A549 (cell line): ENCODE measurements at regions not wholly inside any gene's neighbourhood (a gene's known extent, or its start where the extent isn't known, plus 50 kb on each side); places are given as distances from the start of the nearest gene placed in this dataset.

ENCODE experiments used
- ATAC-seq, 2 experiments: fragments of 200-7000 bp in 1 of 2; fragments of >200 bp in 1 of 2; cut with Nextera tagmentation in 1 of 2; cut with Tn5 transposase in 1 of 2; 3 replicates each; pipeline versions ENCODE4 v1.8.0 to v1.9.1; 2018 to 2020; ENCODE audit warnings: mild to moderate bottlenecking in 1 of 2, moderate library complexity in 1 of 2
- CTCF ChIA-PET: fragments of 300-600 bp; sonication (Branson Sonifier 250); formaldehyde crosslinking; extraction: SDS; loops from one replicate; lab custom pipeline; 2021; ENCODE audit warnings: antibody characterized with exemption, inconsistent platforms; lab: Yijun Ruan, JAX
- POLR2A ChIA-PET: fragments of 350-600 bp; formaldehyde crosslinking; extraction: SDS; loops from one replicate; lab custom pipeline; 2021; ENCODE audit warnings: antibody characterized with exemption, inconsistent platforms; lab: Yijun Ruan, JAX
- DNase-seq, 2 experiments: peaks; one replicate each; pipeline versions ENCODE4 v3.0.0 to v3.0.0-alpha.2; 2011 to 2016; ENCODE audit warnings: low read depth in 1 of 2, low spot score in 1 of 2
- FAIRE-seq: peaks from 2 replicates; lab custom pipeline; 2011; peaks lifted over from hg19 to GRCh38; lab: Jason Lieb, UNC
- H3K27ac ChIP-seq, 2 experiments: fragments of >200 bp; sonication (Bioruptor Twin); formaldehyde crosslinking; 3 replicates each; pipeline ENCODE4 v1.5.1; 2016 to 2017
- H3K4me1 ChIP-seq: fragments of >200 bp; sonication (Bioruptor Twin); formaldehyde crosslinking; 3 replicates; pipeline ENCODE4 v1.6.1; 2016
- H3K4me2 ChIP-seq: fragments of >200 bp; sonication (Bioruptor Twin); formaldehyde crosslinking; 3 replicates; pipeline ENCODE4 v1.6.1; 2016
- H3K4me3 ChIP-seq: fragments of >200 bp; sonication (Bioruptor Twin); formaldehyde crosslinking; 3 replicates; pipeline ENCODE4 v1.5.1; 2016
- H3K9me3 ChIP-seq: fragments of >200 bp; sonication (Bioruptor Twin); formaldehyde crosslinking; 3 replicates; pipeline ENCODE4 v1.6.1; 2016
- CEBPB ChIP-seq, 2 experiments: fragments of >200 bp in 1 of 2; sonication (Bioruptor Twin) in 1 of 2; formaldehyde crosslinking in 1 of 2; IDR thresholded peaks; 2 replicates each; pipeline ENCODE4 v1.6.1; 2012 to 2016
- EHMT2 ChIP-seq: fragments of 200-600 bp; sonication (generic); IDR thresholded peaks from 2 replicates; pipeline ENCODE4 v1.6.1; 2016; ENCODE audit warnings: antibody characterized with exemption, low read depth, mild to moderate bottlenecking, moderate library complexity
- ESRRA ChIP-seq: fragments of 150-350 bp; IDR thresholded peaks from 2 replicates; pipeline ENCODE4 v1.6.1; 2014; ENCODE audit warnings: mild to moderate bottlenecking, low read length, borderline replicate concordance
- HDAC2 ChIP-seq: fragments of 200-600 bp; sonication (generic); IDR thresholded peaks from 2 replicates; pipeline ENCODE4 v1.6.1; 2016
- HEYL ChIP-seq: fragments of 250-450 bp; sonication (Bioruptor Pico); IDR thresholded peaks from 2 replicates; pipeline ENCODE4 v1.8.0; 2021; ENCODE audit warnings: mild to moderate bottlenecking, moderate library complexity
- HOXA7 ChIP-seq: fragments of 250-450 bp; sonication (Bioruptor Pico); IDR thresholded peaks from 2 replicates; pipeline ENCODE4 v1.5.0; 2020; ENCODE audit warnings: mild to moderate bottlenecking, moderate library complexity
- JUN ChIP-seq, 2 experiments: fragments of >200 bp; sonication (Bioruptor Twin); formaldehyde crosslinking; IDR thresholded peaks; 2 replicates in 1 of 2; 3 replicates in 1 of 2; pipeline ENCODE4 v1.6.1; 2016 to 2017
- JUNB ChIP-seq: fragments of >200 bp; sonication (Bioruptor Twin); formaldehyde crosslinking; IDR thresholded peaks from 2 replicates; pipeline ENCODE4 v1.6.1; 2016
- KDM1A ChIP-seq: fragments of 200-600 bp; sonication (generic); IDR thresholded peaks from 2 replicates; pipeline ENCODE4 v1.6.1; 2016; ENCODE audit warnings: low read depth, mild to moderate bottlenecking
- MYC ChIP-seq: IDR thresholded peaks from 2 replicates; pipeline ENCODE4 v1.6.1; 2012; ENCODE audit warnings: mild to moderate bottlenecking, inconsistent platforms, low read length, improper control_type of control experiment, borderline replicate concordance
- NFE2L2 ChIP-seq: fragments of 150-350 bp; conservative IDR thresholded peaks from 2 replicates; pipeline ENCODE4 v1.6.1; 2014; ENCODE audit warnings: low read length
- RFX5 ChIP-seq: fragments of 450-650 bp; IDR thresholded peaks from 2 replicates; pipeline ENCODE4 v1.7.1; 2014; ENCODE audit warnings: antibody characterized with exemption, mild to moderate bottlenecking, moderate library complexity
- TFCP2L1 ChIP-seq: fragments of 250-450 bp; sonication (Bioruptor Pico); IDR thresholded peaks from 2 replicates; pipeline ENCODE4 v1.5.0; 2021; ENCODE audit warnings: mild to moderate bottlenecking
- TP53 ChIP-seq: fragments of 250-450 bp; sonication (Bioruptor Pico); IDR thresholded peaks from 2 replicates; pipeline ENCODE4 v1.5.0; 2021; ENCODE audit warnings: mild to moderate bottlenecking, moderate library complexity
- ZNF302 ChIP-seq: fragments of 250-450 bp; sonication (Bioruptor Pico); IDR thresholded peaks from 2 replicates; pipeline ENCODE4 v1.9.0; 2021; ENCODE audit warnings: inconsistent platforms, mild to moderate bottlenecking, moderate library complexity
- WGBS: methylation state at CpG from one replicate; pipeline ENCODE4 v1.1.6; 2017; ENCODE audit errors: missing lambda C conversion rate; 5-methylcytosine and 5-hydroxymethylcytosine counted together
- TF ChIP-seq, protein P1 (sequence below): fragments of 250-450 bp; sonication (Bioruptor Pico); IDR thresholded peaks from 2 replicates; pipeline ENCODE4 v1.5.0; 2021; ENCODE audit warnings: mild to moderate bottlenecking, moderate library complexity, borderline replicate concordance
- TF ChIP-seq, protein P2 (sequence below): fragments of 200-600 bp; sonication (generic); IDR thresholded peaks from 2 replicates; pipeline ENCODE4 v1.6.1; 2016; ENCODE audit warnings: antibody characterized with exemption, mild to moderate bottlenecking, moderate library complexity
- TF ChIP-seq, protein P3 (sequence below): fragments of >200 bp; sonication (Bioruptor Twin); formaldehyde crosslinking; IDR thresholded peaks from 2 replicates; pipeline ENCODE4 v1.6.1; 2016
- TF ChIP-seq, protein P4 (sequence below): fragments of 150-350 bp; IDR thresholded peaks from 2 replicates; pipeline ENCODE4 v1.6.1; 2014; ENCODE audit warnings: low read depth, mild to moderate bottlenecking, low read length
- TF ChIP-seq, protein P5 (sequence below): IDR thresholded peaks from 2 replicates; pipeline ENCODE4 v1.6.1; 2012; ENCODE audit warnings: low read depth, borderline replicate concordance

DNA sequence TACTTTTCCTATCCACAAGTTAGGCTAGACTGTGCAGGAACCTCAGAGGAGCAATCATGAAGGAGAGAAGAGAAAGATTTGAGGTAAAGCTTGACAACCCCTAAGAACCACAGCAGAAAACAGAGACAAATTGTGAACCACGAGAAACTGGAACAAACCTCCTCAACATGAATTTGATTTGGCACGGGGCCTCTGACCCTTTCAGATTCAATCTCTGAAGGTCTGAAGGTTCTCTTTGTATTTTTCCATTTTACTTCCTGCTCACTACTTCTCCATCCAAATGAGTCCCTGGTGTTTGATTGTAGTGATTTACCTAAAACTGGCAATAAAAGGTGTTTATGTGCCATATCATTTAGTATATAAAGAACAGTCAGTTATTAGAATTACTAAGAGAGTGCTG lies 126.1 kb upstream of the STXBP5 start:
- no peak overlapping the region for H3K27ac ChIP-seq
- TF ChIP-seq ZNF302 (no peak), NFE2L2 (no peak), HEYL (CRISPR knock-in tag) (no peak), HDAC2 (no peak), JUN (IDR thresholded peaks at IDR 0.05) (no peak), TP53 (no peak), RFX5 (no peak), MYC (no peak), KDM1A (no peak), TFCP2L1 (CRISPR knock-in tag) (no peak), CEBPB (IDR thresholded peaks at IDR 0.05) (no peak)
- TF ChIP-seq, protein P1, sequence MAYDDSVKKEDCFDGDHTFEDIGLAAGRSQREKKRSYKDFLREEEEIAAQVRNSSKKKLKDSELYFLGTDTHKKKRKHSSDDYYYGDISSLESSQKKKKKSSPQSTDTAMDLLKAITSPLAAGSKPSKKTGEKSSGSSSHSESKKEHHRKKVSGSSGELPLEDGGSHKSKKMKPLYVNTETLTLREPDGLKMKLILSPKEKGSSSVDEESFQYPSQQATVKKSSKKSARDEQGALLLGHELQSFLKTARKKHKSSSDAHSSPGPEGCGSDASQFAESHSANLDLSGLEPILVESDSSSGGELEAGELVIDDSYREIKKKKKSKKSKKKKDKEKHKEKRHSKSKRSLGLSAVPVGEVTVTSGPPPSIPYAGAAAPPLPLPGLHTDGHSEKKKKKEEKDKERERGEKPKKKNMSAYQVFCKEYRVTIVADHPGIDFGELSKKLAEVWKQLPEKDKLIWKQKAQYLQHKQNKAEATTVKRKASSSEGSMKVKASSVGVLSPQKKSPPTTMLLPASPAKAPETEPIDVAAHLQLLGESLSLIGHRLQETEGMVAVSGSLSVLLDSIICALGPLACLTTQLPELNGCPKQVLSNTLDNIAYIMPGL (CRISPR knock-in tag), result no peak
- TF ChIP-seq, all 56 proteins: peak for 0
- Histone ChIP-seq H3K9me3 (no peaks in the 10 kb centered on the region), H3K4me3 (no peak overlapping the region), H3K4me2 (no peak overlapping the region), H3K4me1 (no peaks in the 10 kb centered on the region)
- FAIRE-seq (no peak), DNase-seq (no peak), ATAC-seq (no peak)
- 69% methylated on average over 2 of the region's 2 CpGs for WGBS
- POLR2A ChIA-PET, result no interaction called here
- CTCF ChIA-PET, result no interaction called here

DNA sequence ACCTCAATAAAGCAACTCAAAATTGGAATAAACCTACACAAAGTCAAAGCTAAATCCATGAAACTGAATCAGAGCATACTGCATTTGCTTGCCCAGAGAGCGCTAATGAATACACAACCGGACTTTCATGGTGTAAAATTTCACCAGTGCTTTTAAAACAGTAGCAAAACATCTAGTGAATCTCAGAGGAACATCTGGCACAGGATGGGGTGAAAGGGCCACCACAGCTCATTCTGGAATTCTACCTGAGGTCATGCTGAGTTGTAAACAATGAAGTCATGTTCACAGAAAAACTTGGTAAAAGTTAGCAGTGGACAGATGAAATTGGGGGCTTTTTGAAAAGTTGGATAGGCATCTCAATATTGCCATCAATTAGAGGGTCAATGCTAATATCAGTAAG lies 125.6 kb upstream of the STXBP5 start:
- CTCF ChIA-PET, result no interaction called here
- TF ChIP-seq, protein P2, sequence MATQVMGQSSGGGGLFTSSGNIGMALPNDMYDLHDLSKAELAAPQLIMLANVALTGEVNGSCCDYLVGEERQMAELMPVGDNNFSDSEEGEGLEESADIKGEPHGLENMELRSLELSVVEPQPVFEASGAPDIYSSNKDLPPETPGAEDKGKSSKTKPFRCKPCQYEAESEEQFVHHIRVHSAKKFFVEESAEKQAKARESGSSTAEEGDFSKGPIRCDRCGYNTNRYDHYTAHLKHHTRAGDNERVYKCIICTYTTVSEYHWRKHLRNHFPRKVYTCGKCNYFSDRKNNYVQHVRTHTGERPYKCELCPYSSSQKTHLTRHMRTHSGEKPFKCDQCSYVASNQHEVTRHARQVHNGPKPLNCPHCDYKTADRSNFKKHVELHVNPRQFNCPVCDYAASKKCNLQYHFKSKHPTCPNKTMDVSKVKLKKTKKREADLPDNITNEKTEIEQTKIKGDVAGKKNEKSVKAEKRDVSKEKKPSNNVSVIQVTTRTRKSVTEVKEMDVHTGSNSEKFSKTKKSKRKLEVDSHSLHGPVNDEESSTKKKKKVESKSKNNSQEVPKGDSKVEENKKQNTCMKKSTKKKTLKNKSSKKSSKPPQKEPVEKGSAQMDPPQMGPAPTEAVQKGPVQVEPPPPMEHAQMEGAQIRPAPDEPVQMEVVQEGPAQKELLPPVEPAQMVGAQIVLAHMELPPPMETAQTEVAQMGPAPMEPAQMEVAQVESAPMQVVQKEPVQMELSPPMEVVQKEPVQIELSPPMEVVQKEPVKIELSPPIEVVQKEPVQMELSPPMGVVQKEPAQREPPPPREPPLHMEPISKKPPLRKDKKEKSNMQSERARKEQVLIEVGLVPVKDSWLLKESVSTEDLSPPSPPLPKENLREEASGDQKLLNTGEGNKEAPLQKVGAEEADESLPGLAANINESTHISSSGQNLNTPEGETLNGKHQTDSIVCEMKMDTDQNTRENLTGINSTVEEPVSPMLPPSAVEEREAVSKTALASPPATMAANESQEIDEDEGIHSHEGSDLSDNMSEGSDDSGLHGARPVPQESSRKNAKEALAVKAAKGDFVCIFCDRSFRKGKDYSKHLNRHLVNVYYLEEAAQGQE, result no peak
- no peak for TF ChIP-seq HOXA7 (CRISPR knock-in tag)
- Histone ChIP-seq H3K4me2 (no peak overlapping the region), H3K9me3 (no peaks in the 10 kb centered on the region), H3K27ac (no peak overlapping the region), H3K4me3 (no peak overlapping the region), H3K4me1 (no peaks in the 10 kb centered on the region)
- WGBS, result 97% methylated on average over 2 of the region's 2 CpGs
- DNase-seq, result no peak
- no peak for FAIRE-seq
- POLR2A ChIA-PET, result no interaction called here
- ATAC-seq, result no peak

DNA sequence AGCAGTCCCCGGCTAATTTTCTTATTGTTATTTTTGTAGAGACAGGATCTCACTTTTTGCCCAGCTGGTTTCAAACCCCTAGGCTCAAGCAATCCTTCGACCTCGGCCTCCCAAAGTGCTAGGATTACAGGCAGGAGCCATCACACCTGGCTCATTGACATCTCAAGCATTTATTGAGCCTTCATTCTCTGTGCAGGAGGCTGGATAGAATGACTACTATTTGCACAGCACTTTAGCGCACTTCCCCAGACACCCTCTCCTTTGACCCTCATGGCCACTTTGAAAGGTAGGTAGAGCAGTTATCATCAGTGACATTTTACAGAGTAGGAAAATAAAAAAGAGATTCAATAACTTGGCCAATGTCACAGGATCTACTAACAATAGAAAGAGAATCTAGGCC lies 124.0 kb upstream of the STXBP5 start:
- Histone ChIP-seq H3K4me3 (no peak overlapping the region), H3K9me3 (no peaks in the 10 kb centered on the region), H3K27ac (no peak overlapping the region), H3K4me1 (no peaks in the 10 kb centered on the region)
- 81% methylated on average over 4 of the region's 4 CpGs for WGBS
- ChIA-PET CTCF (no interaction called here), POLR2A (no interaction called here)
- ATAC-seq, result no peak
- FAIRE-seq, result no peak
- TF ChIP-seq CEBPB (IDR thresholded peaks at IDR 0.05) (no peak), JUNB (no peak), EHMT2 (no peak), ESRRA (no peak)
- TF ChIP-seq, protein P3, sequence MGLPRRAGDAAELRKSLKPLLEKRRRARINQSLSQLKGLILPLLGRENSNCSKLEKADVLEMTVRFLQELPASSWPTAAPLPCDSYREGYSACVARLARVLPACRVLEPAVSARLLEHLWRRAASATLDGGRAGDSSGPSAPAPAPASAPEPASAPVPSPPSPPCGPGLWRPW, result no peak
- TF ChIP-seq, protein P4, sequence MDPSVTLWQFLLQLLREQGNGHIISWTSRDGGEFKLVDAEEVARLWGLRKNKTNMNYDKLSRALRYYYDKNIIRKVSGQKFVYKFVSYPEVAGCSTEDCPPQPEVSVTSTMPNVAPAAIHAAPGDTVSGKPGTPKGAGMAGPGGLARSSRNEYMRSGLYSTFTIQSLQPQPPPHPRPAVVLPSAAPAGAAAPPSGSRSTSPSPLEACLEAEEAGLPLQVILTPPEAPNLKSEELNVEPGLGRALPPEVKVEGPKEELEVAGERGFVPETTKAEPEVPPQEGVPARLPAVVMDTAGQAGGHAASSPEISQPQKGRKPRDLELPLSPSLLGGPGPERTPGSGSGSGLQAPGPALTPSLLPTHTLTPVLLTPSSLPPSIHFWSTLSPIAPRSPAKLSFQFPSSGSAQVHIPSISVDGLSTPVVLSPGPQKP, result no peak
- TF ChIP-seq, protein P5, sequence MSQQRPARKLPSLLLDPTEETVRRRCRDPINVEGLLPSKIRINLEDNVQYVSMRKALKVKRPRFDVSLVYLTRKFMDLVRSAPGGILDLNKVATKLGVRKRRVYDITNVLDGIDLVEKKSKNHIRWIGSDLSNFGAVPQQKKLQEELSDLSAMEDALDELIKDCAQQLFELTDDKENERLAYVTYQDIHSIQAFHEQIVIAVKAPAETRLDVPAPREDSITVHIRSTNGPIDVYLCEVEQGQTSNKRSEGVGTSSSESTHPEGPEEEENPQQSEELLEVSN, result no peak
- TF ChIP-seq, all 56 proteins: peak for 0
- DNase-seq, result no peak
- no peak overlapping the region for H3K4me2 ChIP-seq
